ENCODE measurements at regions not wholly inside any gene's neighbourhood (a gene's known extent, or its start where the extent isn't known, plus 50 kb on each side); places are given as distances from the start of the nearest gene placed in this dataset.
"Not testable (repeated sequence)": the region's sequence is repeated elsewhere in the genome, so short reads cannot be mapped to it uniquely, and the experiment has no call there.

- not testable (repeated sequence) for H3K9ac ChIP-seq (ENCODE audit: low read length); H3K27ac ChIP-seq (ENCODE audit: low read depth, low read length); H3K4me3 ChIP-seq (ENCODE audit: low read depth, low read length); H3K27me3 ChIP-seq (ENCODE audit: control insufficient read depth, insufficient read depth, low read length); H3K36me3 ChIP-seq (ENCODE audit: control insufficient read depth, insufficient read depth, low read length); H3K4me1 ChIP-seq (ENCODE audit: control insufficient read depth, insufficient read depth, low read length)
- H3K9me3 ChIP-seq (ENCODE audit: control insufficient read depth, insufficient read depth, low read depth, low read length): peaks cover 37% of the 10 kb centered on the region
Observed at GRCh38 chr6:82470123-82470522, 106.5 kb downstream of the TPBG start.

DNA sequence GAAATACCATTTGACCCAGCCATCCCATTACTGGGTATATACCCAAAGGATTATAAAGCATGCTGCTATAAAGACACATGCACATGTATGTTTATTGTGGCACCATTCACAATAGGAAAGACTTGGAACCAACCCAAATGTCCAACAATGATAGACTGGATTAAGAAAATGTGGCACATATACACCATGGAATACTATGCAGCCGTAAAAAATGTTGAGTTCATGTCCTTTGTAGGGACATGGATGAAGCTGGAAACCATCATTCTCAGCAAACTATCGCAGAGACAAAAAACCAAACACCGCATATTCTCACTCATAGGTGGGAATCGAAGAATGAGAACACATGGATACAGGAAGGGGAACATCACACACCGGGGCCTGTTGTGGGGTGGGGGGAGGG lies 111.5 kb downstream of the TPBG start:
- not testable (repeated sequence) for H3K4me3 ChIP-seq (ENCODE audit: low read depth, low read length); H3K4me1 ChIP-seq (ENCODE audit: control insufficient read depth, insufficient read depth, low read length); H3K27me3 ChIP-seq (ENCODE audit: control insufficient read depth, insufficient read depth, low read length); H3K27ac ChIP-seq (ENCODE audit: low read depth, low read length); H3K9me3 ChIP-seq (ENCODE audit: control insufficient read depth, insufficient read depth, low read depth, low read length); H3K36me3 ChIP-seq (ENCODE audit: control insufficient read depth, insufficient read depth, low read length); H3K9ac ChIP-seq (ENCODE audit: low read length)

DNA sequence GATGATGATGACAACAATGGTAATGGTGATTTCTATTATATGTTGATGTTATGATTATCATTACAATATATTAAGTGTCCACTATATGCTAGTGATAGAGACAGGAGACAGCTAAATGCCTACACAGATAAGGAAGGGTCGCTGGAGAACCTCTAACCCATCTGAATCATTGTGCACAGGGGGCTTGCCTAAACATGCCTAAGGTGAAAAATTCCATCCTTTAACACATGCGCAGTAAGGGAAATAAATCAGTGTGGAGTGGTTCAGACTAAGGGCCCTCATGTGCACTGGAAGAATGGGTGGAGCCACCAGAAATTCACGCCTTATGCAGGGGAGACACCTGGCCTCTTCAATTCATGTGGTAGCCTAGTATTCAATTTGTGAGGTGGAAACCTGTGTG lies 120.4 kb downstream of the TPBG start:
- no peaks in the 10 kb centered on the region for H3K27me3 ChIP-seq (ENCODE audit: control insufficient read depth, insufficient read depth, low read length)
- no peak overlapping the region for H3K4me3 ChIP-seq (ENCODE audit: low read depth, low read length)
- peaks cover 5% of the 10 kb centered on the region; the same call in 1 of the 2 replicates for H3K4me1 ChIP-seq (ENCODE audit: control insufficient read depth, insufficient read depth, low read length)
- peaks cover 48% of the 10 kb centered on the region for H3K9me3 ChIP-seq (ENCODE audit: control insufficient read depth, insufficient read depth, low read depth, low read length)
- H3K27ac ChIP-seq (ENCODE audit: low read depth, low read length): no peak overlapping the region
- no peak overlapping the region for H3K9ac ChIP-seq (ENCODE audit: low read length)
- no peaks in the 10 kb centered on the region for H3K36me3 ChIP-seq (ENCODE audit: control insufficient read depth, insufficient read depth, low read length)

GRCh38 chr6:82484737-82485626 lies 121.4 kb downstream of the TPBG start:
- H3K9ac ChIP-seq (ENCODE audit: low read length): no peak overlapping the region
- H3K27ac ChIP-seq (ENCODE audit: low read depth, low read length): no peak overlapping the region
- no peaks in the 10 kb centered on the region for H3K36me3 ChIP-seq (ENCODE audit: control insufficient read depth, insufficient read depth, low read length)
- peaks cover 5% of the 10 kb centered on the region; the same call in 1 of the 2 replicates for H3K4me1 ChIP-seq (ENCODE audit: control insufficient read depth, insufficient read depth, low read length)
- H3K27me3 ChIP-seq (ENCODE audit: control insufficient read depth, insufficient read depth, low read length): no peaks in the 10 kb centered on the region
- peaks cover 54% of the 10 kb centered on the region for H3K9me3 ChIP-seq (ENCODE audit: control insufficient read depth, insufficient read depth, low read depth, low read length)
- H3K4me3 ChIP-seq (ENCODE audit: low read depth, low read length): no peak overlapping the region

GRCh38 chr6:82487895-82488294 lies 124.3 kb downstream of the TPBG start:
- peaks cover 5% of the 10 kb centered on the region; the same call in 1 of the 2 replicates for H3K4me1 ChIP-seq (ENCODE audit: control insufficient read depth, insufficient read depth, low read length)
- no peak overlapping the region for H3K9ac ChIP-seq (ENCODE audit: low read length)
- H3K9me3 ChIP-seq (ENCODE audit: control insufficient read depth, insufficient read depth, low read depth, low read length): peaks cover 54% of the 10 kb centered on the region
- H3K27me3 ChIP-seq (ENCODE audit: control insufficient read depth, insufficient read depth, low read length): no peaks in the 10 kb centered on the region
- no peak overlapping the region for H3K4me3 ChIP-seq (ENCODE audit: low read depth, low read length)
- no peaks in the 10 kb centered on the region for H3K36me3 ChIP-seq (ENCODE audit: control insufficient read depth, insufficient read depth, low read length)
- no peak overlapping the region for H3K27ac ChIP-seq (ENCODE audit: low read depth, low read length)

DNA sequence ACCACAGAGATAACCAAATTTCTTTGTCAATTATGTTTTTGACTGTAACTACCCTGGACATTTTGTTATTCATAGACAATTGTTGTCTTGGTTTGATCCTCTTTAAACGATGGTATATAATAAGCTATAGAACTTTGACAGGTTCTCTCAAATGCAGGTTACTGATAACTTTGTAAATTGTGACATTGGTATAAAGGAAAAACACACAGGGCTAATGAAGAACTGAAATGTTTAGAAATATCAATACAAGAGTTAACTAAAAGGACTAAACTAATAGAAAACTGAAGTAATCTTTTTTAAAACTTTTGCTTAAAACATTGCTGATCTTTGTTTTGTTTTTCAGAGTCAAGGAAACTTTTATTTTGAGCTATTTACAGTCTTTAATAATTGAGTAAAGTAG lies 124.8 kb downstream of the TPBG start:
- Histone ChIP-seq H3K9me3 (ENCODE audit: control insufficient read depth, insufficient read depth, low read depth, low read length) (peaks cover 51% of the 10 kb centered on the region), H3K4me3 (ENCODE audit: low read depth, low read length) (no peak overlapping the region), H3K36me3 (ENCODE audit: control insufficient read depth, insufficient read depth, low read length) (no peaks in the 10 kb centered on the region), H3K4me1 (ENCODE audit: control insufficient read depth, insufficient read depth, low read length) (peaks cover 5% of the 10 kb centered on the region; the same call in 1 of the 2 replicates), H3K27ac (ENCODE audit: low read depth, low read length) (no peak overlapping the region), H3K9ac (ENCODE audit: low read length) (no peak overlapping the region), H3K27me3 (ENCODE audit: control insufficient read depth, insufficient read depth, low read length) (no peaks in the 10 kb centered on the region)

GRCh38 chr6:82492134-82492533 lies 128.5 kb downstream of the TPBG start:
- H3K27me3 ChIP-seq (ENCODE audit: control insufficient read depth, insufficient read depth, low read length): no peaks in the 10 kb centered on the region
- H3K4me1 ChIP-seq (ENCODE audit: control insufficient read depth, insufficient read depth, low read length): no peaks in the 10 kb centered on the region
- H3K9me3 ChIP-seq (ENCODE audit: control insufficient read depth, insufficient read depth, low read depth, low read length): peaks cover 26% of the 10 kb centered on the region
- H3K36me3 ChIP-seq (ENCODE audit: control insufficient read depth, insufficient read depth, low read length): no peaks in the 10 kb centered on the region
- no peak overlapping the region for H3K9ac ChIP-seq (ENCODE audit: low read length)
- no peak overlapping the region for H3K27ac ChIP-seq (ENCODE audit: low read depth, low read length)
- H3K4me3 ChIP-seq (ENCODE audit: low read depth, low read length): no peak overlapping the region

- peaks cover 16% of the 10 kb centered on the region for H3K9me3 ChIP-seq (ENCODE audit: control insufficient read depth, insufficient read depth, low read depth, low read length)
Observed at GRCh38 chr6:82493467-82493866, 129.8 kb downstream of the TPBG start.

DNA sequence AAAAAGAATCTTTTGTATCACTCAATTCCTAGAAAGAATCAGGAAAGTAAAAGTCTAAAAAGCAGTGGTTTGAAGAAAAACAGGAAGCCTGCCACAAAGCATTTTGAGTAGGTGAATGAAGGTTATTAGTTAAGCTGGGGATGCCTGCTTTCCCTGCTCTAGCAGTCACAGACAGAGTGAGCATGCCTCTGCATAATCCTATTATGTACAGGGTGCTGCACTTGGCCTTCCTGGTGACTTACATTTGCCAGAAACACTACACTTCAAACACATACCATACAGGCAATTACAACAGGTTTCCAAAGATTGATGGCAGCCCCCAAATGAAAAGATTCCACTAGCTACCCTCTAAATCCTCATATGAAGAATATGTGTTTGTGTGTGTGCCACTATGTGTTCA lies 130.8 kb downstream of the TPBG start:
- Histone ChIP-seq H3K27ac (ENCODE audit: low read depth, low read length) (no peak overlapping the region), H3K9me3 (ENCODE audit: control insufficient read depth, insufficient read depth, low read depth, low read length) (peaks cover 9% of the 10 kb centered on the region), H3K9ac (ENCODE audit: low read length) (no peak overlapping the region), H3K4me3 (ENCODE audit: low read depth, low read length) (no peak overlapping the region), H3K27me3 (ENCODE audit: control insufficient read depth, insufficient read depth, low read length) (no peaks in the 10 kb centered on the region), H3K36me3 (ENCODE audit: control insufficient read depth, insufficient read depth, low read length) (no peaks in the 10 kb centered on the region), H3K4me1 (ENCODE audit: control insufficient read depth, insufficient read depth, low read length) (no peaks in the 10 kb centered on the region)

More at GRCh38 chr6:82493467-82493866, 129.8 kb downstream of the TPBG start:
- Histone ChIP-seq H3K4me3 (ENCODE audit: low read depth, low read length) (no peak overlapping the region), H3K9ac (ENCODE audit: low read length) (no peak overlapping the region), H3K27ac (ENCODE audit: low read depth, low read length) (no peak overlapping the region), H3K4me1 (ENCODE audit: control insufficient read depth, insufficient read depth, low read length) (no peaks in the 10 kb centered on the region), H3K27me3 (ENCODE audit: control insufficient read depth, insufficient read depth, low read length) (no peaks in the 10 kb centered on the region), H3K36me3 (ENCODE audit: control insufficient read depth, insufficient read depth, low read length) (no peaks in the 10 kb centered on the region)

DNA sequence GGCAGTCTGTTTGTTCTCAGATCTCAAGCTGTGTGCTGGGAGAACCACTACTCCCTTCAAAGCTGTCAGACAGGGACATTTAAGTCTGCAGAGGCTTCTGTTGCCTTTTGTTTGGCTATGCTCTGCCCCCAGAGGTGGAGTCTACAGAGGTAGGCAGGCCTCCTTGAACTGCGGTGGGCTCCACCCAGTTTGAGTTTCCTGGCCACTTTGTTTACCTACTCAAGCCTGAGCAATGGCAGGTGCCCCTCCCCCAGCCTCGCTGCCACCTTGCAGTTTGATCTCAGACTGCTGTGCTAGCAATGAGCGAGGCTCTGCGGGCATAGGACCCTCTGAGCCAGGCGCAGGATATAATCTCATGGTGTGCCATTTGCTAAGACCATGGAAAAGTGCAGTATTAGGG lies 138.3 kb downstream of the TPBG start:
- not testable (repeated sequence) for H3K27me3 ChIP-seq (ENCODE audit: control insufficient read depth, insufficient read depth, low read length); H3K4me1 ChIP-seq (ENCODE audit: control insufficient read depth, insufficient read depth, low read length); H3K4me3 ChIP-seq (ENCODE audit: low read depth, low read length); H3K27ac ChIP-seq (ENCODE audit: low read depth, low read length); H3K9ac ChIP-seq (ENCODE audit: low read length); H3K36me3 ChIP-seq (ENCODE audit: control insufficient read depth, insufficient read depth, low read length); H3K9me3 ChIP-seq (ENCODE audit: control insufficient read depth, insufficient read depth, low read depth, low read length)

- H3K9me3 ChIP-seq (ENCODE audit: control insufficient read depth, insufficient read depth, low read depth, low read length): peaks cover 8% of the 10 kb centered on the region; the same call in 1 of the 2 replicates
- H3K9ac ChIP-seq (ENCODE audit: low read length): no peak overlapping the region
- no peak overlapping the region for H3K4me3 ChIP-seq (ENCODE audit: low read depth, low read length)
- H3K27me3 ChIP-seq (ENCODE audit: control insufficient read depth, insufficient read depth, low read length): no peaks in the 10 kb centered on the region
- no peaks in the 10 kb centered on the region for H3K36me3 ChIP-seq (ENCODE audit: control insufficient read depth, insufficient read depth, low read length)
- H3K4me1 ChIP-seq (ENCODE audit: control insufficient read depth, insufficient read depth, low read length): peaks cover 8% of the 10 kb centered on the region; the same call in 1 of the 2 replicates
- H3K27ac ChIP-seq (ENCODE audit: low read depth, low read length): no peak overlapping the region
Observed at GRCh38 chr6:82506526-82506925, 142.9 kb downstream of the TPBG start.

All from HUES6 (cell line).